T-helper 9 cell (primary cell): ENCODE measurements at regions not wholly inside any gene's neighbourhood (a gene's known extent, or its start where the extent isn't known, plus 50 kb on each side); places are given as distances from the start of the nearest gene placed in this dataset.
A peak's percentile ranks its signal among the peaks of the same experiment; 100 is the strongest.

Experiments used
- DNase-seq: peaks from one replicate; pipeline ENCODE4 v3.0.0-alpha.2; 2020

- DNase-seq: no peak
These were observed 68.9 kb downstream of the NCR2 start for GRCh38 chr6:41404182-41404845.

GRCh38 chr6:41405941-41406727 is 70.7 kb downstream of the NCR2 start:
- DNase-seq: no peak

- no peak for DNase-seq
These were observed 71.5 kb downstream of the NCR2 start for GRCh38 chr6:41406728-41407489.

- no peak for DNase-seq
These were observed 73.2 kb downstream of the NCR2 start for GRCh38 chr6:41408576-41408975.

- no peak for DNase-seq
These were observed 73.6 kb downstream of the NCR2 start for GRCh38 chr6:41408982-41409381.

GRCh38 chr6:41409489-41409888 is 74.1 kb downstream of the NCR2 start:
- no peak for DNase-seq

- DNase-seq: no peak
These were observed 76.6 kb downstream of the NCR2 start for GRCh38 chr6:41411961-41412360.

- DNase-seq: no peak
These were observed 77.8 kb downstream of the NCR2 start for GRCh38 chr6:41413250-41413649.

GRCh38 chr6:41416501-41416837 is 81.1 kb downstream of the NCR2 start:
- no peak for DNase-seq

- DNase-seq: no peak
These were observed 83.3 kb downstream of the NCR2 start for GRCh38 chr6:41418741-41419140.

- no peak for DNase-seq
These were observed 84.0 kb downstream of the NCR2 start for GRCh38 chr6:41419385-41419784.

- no peak for DNase-seq
These were observed 84.8 kb downstream of the NCR2 start for GRCh38 chr6:41420186-41420585.

GRCh38 chr6:41422161-41422560 is 86.8 kb downstream of the NCR2 start:
- DNase-seq: no peak

GRCh38 chr6:41423002-41423401 is 87.6 kb downstream of the NCR2 start:
- no peak for DNase-seq

- DNase-seq: peak; percentile 80
These were observed 89.1 kb downstream of the NCR2 start for GRCh38 chr6:41424370-41425058.

GRCh38 chr6:41425511-41425910 is 90.1 kb downstream of the NCR2 start:
- no peak for DNase-seq

GRCh38 chr6:41426438-41426851 is 91.0 kb downstream of the NCR2 start:
- DNase-seq: no peak

- DNase-seq: no peak
These were observed 91.7 kb downstream of the NCR2 start for GRCh38 chr6:41426888-41427641.

GRCh38 chr6:41427642-41428335 is 92.4 kb downstream of the NCR2 start:
- no peak for DNase-seq

- DNase-seq: no peak
These were observed 93.1 kb downstream of the NCR2 start for GRCh38 chr6:41428336-41428995.

GRCh38 chr6:41428996-41429421 is 93.6 kb downstream of the NCR2 start:
- DNase-seq: no peak
